PFSK-1 (cell line): ENCODE measurements at regions not wholly inside any gene's neighbourhood (a gene's known extent, or its start where the extent isn't known, plus 50 kb on each side); places are given as distances from the start of the nearest gene placed in this dataset.

Experiments used
- FOXP2 ChIP-seq: optimal IDR thresholded peaks from 2 replicates; pipeline ENCODE3; 2011; ENCODE audit warnings: borderline replicate concordance, control low read depth, inconsistent platforms; ENCODE audit not compliant: insufficient read depth; ENCODE audit errors: extremely low read length, extremely low read depth
- POLR2AphosphoS5 ChIP-seq: IDR thresholded peaks from 2 replicates; pipeline ENCODE4 v1.6.1; 2012; ENCODE audit warnings: low read depth, mild to moderate bottlenecking, control low read depth, low read length, moderate library complexity
- REST ChIP-seq, 2 experiments: IDR thresholded peaks; 2 replicates each; pipeline versions ENCODE4 v1.6.1 to v1.8.0; 2011 to 2012; ENCODE audit warnings: low read depth in 2 of 2, low read length in 2 of 2, control low read depth in 1 of 2, inconsistent platforms in 1 of 2, mild to moderate bottlenecking in 1 of 2, moderate library complexity in 1 of 2; ENCODE audit not compliant: insufficient read depth in 1 of 2
- SIN3A ChIP-seq: IDR thresholded peaks from 2 replicates; pipeline ENCODE4 v1.6.1; 2012; ENCODE audit warnings: mild to moderate bottlenecking, low read length, moderate library complexity, borderline replicate concordance; ENCODE audit not compliant: insufficient read depth
- TAF1 ChIP-seq: IDR thresholded peaks from 2 replicates; pipeline ENCODE4 v1.6.1; 2012; ENCODE audit warnings: low read length, control low read depth, borderline replicate concordance; ENCODE audit not compliant: insufficient read depth

GRCh38 chr13:29674532-29674931 is 79.0 kb upstream of the SLC7A1 start:
- TF ChIP-seq POLR2AphosphoS5, result no peak
- TF ChIP-seq REST (IDR thresholded peaks at IDR 0.05; ENCODE audit: insufficient read depth in 1 of 2, low read depth in 2 of 2, low read length in 2 of 2), result no peak
- TF ChIP-seq SIN3A, result no peak
- TF ChIP-seq TAF1, result no peak
- no peak for TF ChIP-seq FOXP2
